AG04450 (cell line): ENCODE measurements at regions not wholly inside any gene's neighbourhood (a gene's known extent, or its start where the extent isn't known, plus 50 kb on each side); places are given as distances from the start of the nearest gene placed in this dataset.

ENCODE experiments used
- CTCF ChIA-PET: fragments of 300-600, 350-600 bp; formaldehyde crosslinking; extraction: SDS; loops from one replicate; lab custom pipeline; 2022; ENCODE audit warnings: antibody characterized with exemption, inconsistent platforms; lab: Charles Lee
- POLR2A ChIA-PET: fragments of 350-600 bp; formaldehyde crosslinking; extraction: SDS; loops from one replicate; lab custom pipeline; 2021; ENCODE audit warnings: antibody characterized with exemption, inconsistent platforms; lab: Yijun Ruan, JAX
- DNase-seq: peaks from one replicate; pipeline ENCODE4 v3.0.0-alpha.2; 2011; ENCODE audit warnings: low read depth, low spot score
- H3K27ac ChIP-seq: one replicate; pipeline ENCODE4 v1.5.1; 2012; ENCODE audit warnings: low read depth, low read length, control low read depth
- H3K27me3 ChIP-seq: one replicate; pipeline ENCODE4 v1.6.0; 2012; ENCODE audit warnings: low read length; ENCODE audit not compliant: control insufficient read depth, insufficient read depth
- H3K4me3 ChIP-seq: 2 replicates; pipeline ENCODE4 v1.5.1; 2011; ENCODE audit warnings: mild to moderate bottlenecking, low read depth, low read length, control low read depth
- H3K9me3 ChIP-seq: 2 replicates; pipeline ENCODE4 v1.5.1; 2012; ENCODE audit warnings: low read length; ENCODE audit not compliant: control insufficient read depth, insufficient read depth
- TF ChIP-seq, protein P1 (sequence below): IDR thresholded peaks from 2 replicates; pipeline ENCODE4 v1.5.1; 2011; ENCODE audit warnings: low read depth, low read length, control low read depth, inconsistent platforms

DNA sequence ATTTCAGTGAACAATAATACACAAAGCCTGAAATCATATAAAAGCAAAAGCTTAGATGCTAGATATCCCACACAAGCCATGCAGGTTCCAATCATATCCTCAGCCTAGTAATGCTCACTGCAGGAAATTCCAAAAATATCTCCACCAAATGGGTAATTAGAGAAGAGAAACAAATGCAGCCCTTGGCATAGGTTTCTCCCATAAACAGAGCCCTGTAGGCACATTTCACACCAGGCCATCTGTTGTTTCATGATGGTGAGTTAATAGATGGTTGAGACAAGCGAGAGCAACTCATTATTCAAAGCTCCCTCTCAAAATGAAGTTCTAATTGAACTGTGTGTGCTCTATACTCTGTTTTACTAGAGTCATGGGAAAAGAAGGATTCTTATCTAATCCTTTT, 154.6 kb upstream of the TRPC6 start:
- DNase-seq, result no peak
- Histone ChIP-seq H3K4me3 (no peak overlapping the region), H3K9me3 (no peaks in the 10 kb centered on the region), H3K27ac (no peak overlapping the region), H3K27me3 (no peaks in the 10 kb centered on the region)
- ChIA-PET POLR2A (no interaction called here), CTCF (interaction anchor here (0.9 to 1.5 kb wide), 3 partner anchors 11 to 281 kb away, joined by 3 to 4 read pairs (median 3); no protein-coding TSS in a partner anchor)
- TF ChIP-seq, protein P1, sequence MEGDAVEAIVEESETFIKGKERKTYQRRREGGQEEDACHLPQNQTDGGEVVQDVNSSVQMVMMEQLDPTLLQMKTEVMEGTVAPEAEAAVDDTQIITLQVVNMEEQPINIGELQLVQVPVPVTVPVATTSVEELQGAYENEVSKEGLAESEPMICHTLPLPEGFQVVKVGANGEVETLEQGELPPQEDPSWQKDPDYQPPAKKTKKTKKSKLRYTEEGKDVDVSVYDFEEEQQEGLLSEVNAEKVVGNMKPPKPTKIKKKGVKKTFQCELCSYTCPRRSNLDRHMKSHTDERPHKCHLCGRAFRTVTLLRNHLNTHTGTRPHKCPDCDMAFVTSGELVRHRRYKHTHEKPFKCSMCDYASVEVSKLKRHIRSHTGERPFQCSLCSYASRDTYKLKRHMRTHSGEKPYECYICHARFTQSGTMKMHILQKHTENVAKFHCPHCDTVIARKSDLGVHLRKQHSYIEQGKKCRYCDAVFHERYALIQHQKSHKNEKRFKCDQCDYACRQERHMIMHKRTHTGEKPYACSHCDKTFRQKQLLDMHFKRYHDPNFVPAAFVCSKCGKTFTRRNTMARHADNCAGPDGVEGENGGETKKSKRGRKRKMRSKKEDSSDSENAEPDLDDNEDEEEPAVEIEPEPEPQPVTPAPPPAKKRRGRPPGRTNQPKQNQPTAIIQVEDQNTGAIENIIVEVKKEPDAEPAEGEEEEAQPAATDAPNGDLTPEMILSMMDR, result no peak

GRCh38 chr11:101729406-101730078, 145.7 kb upstream of the TRPC6 start:
- Histone ChIP-seq H3K27me3 (no peaks in the 10 kb centered on the region), H3K4me3 (no peak overlapping the region), H3K27ac (no peak overlapping the region), H3K9me3 (no peaks in the 10 kb centered on the region)
- no peak for DNase-seq
- POLR2A ChIA-PET, result no interaction called here
- CTCF ChIA-PET, result interaction anchor here (1.1 kb wide), 1 partner anchor 132 kb away, joined by 3 read pairs; no protein-coding TSS in a partner anchor
- TF ChIP-seq, protein P1, result no peak

DNA sequence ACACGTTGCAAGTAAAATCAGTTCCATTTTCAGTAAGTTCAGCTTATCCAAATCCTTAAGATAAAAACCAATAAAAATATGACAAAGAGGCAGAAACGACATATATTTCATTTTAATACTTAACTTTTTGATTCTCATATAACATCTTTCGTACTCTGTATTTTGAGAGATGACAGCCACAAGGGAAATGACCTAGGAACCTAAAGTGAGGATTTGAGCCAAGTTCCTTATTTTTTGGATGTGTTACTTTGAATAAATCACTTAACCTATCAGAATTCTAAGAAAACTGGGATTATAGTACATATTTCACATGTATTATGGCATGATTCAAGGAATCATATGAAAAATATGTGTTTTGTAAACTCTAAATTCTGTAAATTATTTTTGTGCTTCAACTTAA, 143.6 kb upstream of the TRPC6 start:
- DNase-seq, result no peak
- Histone ChIP-seq H3K27ac (no peak overlapping the region), H3K27me3 (no peaks in the 10 kb centered on the region), H3K9me3 (no peaks in the 10 kb centered on the region), H3K4me3 (no peak overlapping the region)
- TF ChIP-seq, protein P1, result no peak
- CTCF ChIA-PET, result no interaction called here
- POLR2A ChIA-PET, result no interaction called here

DNA sequence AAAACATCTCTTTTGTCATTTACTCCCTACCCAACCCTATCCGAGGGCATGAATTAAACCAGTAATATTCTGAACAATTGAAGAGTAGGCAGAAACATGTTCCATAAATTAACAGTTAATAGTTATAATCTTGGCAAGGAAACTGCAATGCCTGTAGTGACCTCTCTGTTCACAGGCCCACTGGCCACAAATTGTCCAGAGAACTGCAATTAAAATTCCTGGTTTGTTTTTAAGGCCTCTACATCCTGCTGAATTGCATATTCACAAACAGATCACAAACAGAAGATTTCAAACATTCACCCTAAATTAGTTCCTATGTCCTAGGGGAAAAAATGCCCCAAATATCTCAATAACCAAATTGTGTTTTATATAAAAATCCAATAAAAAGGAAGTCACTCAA, 143.2 kb upstream of the TRPC6 start:
- TF ChIP-seq, protein P1, result no peak
- CTCF ChIA-PET, result no interaction called here
- H3K27ac ChIP-seq, result no peak overlapping the region
- H3K27me3 ChIP-seq, result no peaks in the 10 kb centered on the region
- POLR2A ChIA-PET, result no interaction called here
- no peak for DNase-seq
- no peak overlapping the region for H3K4me3 ChIP-seq
- no peaks in the 10 kb centered on the region for H3K9me3 ChIP-seq

DNA sequence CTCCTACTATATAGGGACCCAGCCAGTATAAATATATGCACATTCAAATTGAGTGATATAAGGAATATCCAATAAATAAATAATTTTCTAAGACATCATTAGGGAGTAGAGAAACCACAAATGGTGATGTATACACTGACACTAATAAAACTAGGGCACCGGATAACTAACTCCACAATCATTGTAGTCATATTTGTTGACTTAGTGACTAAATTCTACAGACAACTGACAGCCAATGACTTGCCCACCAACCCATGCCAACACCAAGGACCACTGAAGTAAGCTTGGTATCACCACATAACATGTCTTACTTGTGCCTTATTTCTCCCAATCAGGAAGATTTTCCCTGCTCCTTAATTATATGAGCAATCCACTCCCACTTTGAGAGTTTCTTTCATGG, 139.6 kb upstream of the TRPC6 start:
- no peak for DNase-seq
- H3K27me3 ChIP-seq, result no peaks in the 10 kb centered on the region
- TF ChIP-seq, protein P1, result no peak
- no peaks in the 10 kb centered on the region for H3K9me3 ChIP-seq
- ChIA-PET CTCF (no interaction called here), POLR2A (no interaction called here)
- no peak overlapping the region for H3K27ac ChIP-seq
- no peak overlapping the region for H3K4me3 ChIP-seq
